DND-41 (cell line): ENCODE measurements at regions not wholly inside any gene's neighbourhood (a gene's known extent, or its start where the extent isn't known, plus 50 kb on each side); places are given as distances from the start of the nearest gene placed in this dataset.

ENCODE experiments used
- ATAC-seq: fragments of 200-7000 bp; cut with Tn5 transposase; 3 replicates; pipeline ENCODE4 v1.9.1; 2021; ENCODE audit warnings: low read depth; ENCODE audit not compliant: insufficient read depth
- DNase-seq: peaks from one replicate; pipeline ENCODE4 v3.0.0-alpha.2; 2020
- H2AFZ ChIP-seq: 2 replicates; pipeline ENCODE4 v1.6.0; 2012; ENCODE audit warnings: low read depth, low read length
- H3K27ac ChIP-seq: 2 replicates; pipeline ENCODE4 v1.5.1; 2012; ENCODE audit warnings: low read length, inconsistent platforms
- H3K27me3 ChIP-seq: fragments of 200-600 bp; sonication (generic); 2 replicates; pipeline ENCODE4 v1.6.0; 2012; ENCODE audit warnings: low read length, mild to moderate bottlenecking, inconsistent platforms; ENCODE audit not compliant: insufficient read depth, poor library complexity
- H3K36me3 ChIP-seq: 2 replicates; pipeline ENCODE4 v1.5.1; 2012; ENCODE audit warnings: low read length, inconsistent platforms; ENCODE audit not compliant: insufficient read depth
- H3K4me1 ChIP-seq: 2 replicates; pipeline ENCODE4 v1.5.1; 2012; ENCODE audit warnings: mild to moderate bottlenecking, low read length; ENCODE audit not compliant: insufficient read depth
- H3K4me2 ChIP-seq: 2 replicates; pipeline ENCODE4 v1.6.0; 2012; ENCODE audit warnings: mild to moderate bottlenecking, moderate library complexity, low read length, inconsistent platforms; ENCODE audit not compliant: insufficient read depth
- H3K4me3 ChIP-seq, 2 experiments: fragments of 200-600 bp in 1 of 2; shearing (Covaris generic) in 1 of 2; 2 replicates each; pipeline ENCODE4 v1.5.1; 2012 to 2016; ENCODE audit warnings: inconsistent platforms in 2 of 2, low read length in 2 of 2, mild to moderate bottlenecking in 2 of 2, low read depth in 1 of 2, moderate library complexity in 1 of 2
- H3K79me2 ChIP-seq: 2 replicates; pipeline ENCODE4 v1.6.0; 2012; ENCODE audit warnings: low read length, inconsistent platforms; ENCODE audit not compliant: insufficient read depth
- H3K9ac ChIP-seq: 2 replicates; pipeline ENCODE4 v1.6.0; 2012; ENCODE audit warnings: low read depth, mild to moderate bottlenecking, inconsistent platforms, low read length, moderate library complexity
- H3K9me3 ChIP-seq: 2 replicates; pipeline ENCODE4 v1.5.1; 2012; ENCODE audit warnings: low read length, moderate library complexity, mild to moderate bottlenecking, inconsistent platforms; ENCODE audit not compliant: insufficient read depth, severe bottlenecking
- H4K20me1 ChIP-seq: 2 replicates; pipeline ENCODE4 v1.6.0; 2012; ENCODE audit warnings: low read length; ENCODE audit not compliant: insufficient read depth
- CTCF ChIP-seq: IDR thresholded peaks from 2 replicates; pipeline ENCODE4 v1.5.1; 2012; ENCODE audit warnings: borderline replicate concordance, low read length, moderate library complexity, mild to moderate bottlenecking; ENCODE audit not compliant: poor library complexity, severe bottlenecking; ENCODE audit errors: extremely low read depth
- EZH2 ChIP-seq: IDR thresholded peaks from 3 replicates; pipeline ENCODE4 v1.6.1; 2012; ENCODE audit warnings: borderline replicate concordance, low read depth, mild to moderate bottlenecking, moderate library complexity, low read length, inconsistent platforms; ENCODE audit not compliant: severe bottlenecking

GRCh38 chr1:232445361-232446106 lies 184.4 kb downstream of the SIPA1L2 start:
- Histone ChIP-seq H3K36me3 (peaks cover 26% of the 10 kb centered on the region), H3K9me3 (no peaks in the 10 kb centered on the region), H3K27ac (no peak overlapping the region), H3K27me3 (no peaks in the 10 kb centered on the region), H3K4me2 (no peak overlapping the region), H4K20me1 (no peaks in the 10 kb centered on the region; the same call in 1 of the 2 replicates), H3K9ac (no peak overlapping the region), H3K4me1 (no peaks in the 10 kb centered on the region), H2AFZ (no peak overlapping the region), H3K4me3 (no peak overlapping the region), H3K79me2 (no peaks in the 10 kb centered on the region)
- TF ChIP-seq CTCF (no peak), EZH2 (no peak)
- ATAC-seq (peak; percentile 39; the same call in 2 of the 3 replicates), DNase-seq (no peak)

GRCh38 chr1:232443372-232443771 lies 186.6 kb downstream of the SIPA1L2 start:
- Histone ChIP-seq H3K4me3 (no peak overlapping the region), H4K20me1 (no peaks in the 10 kb centered on the region; the same call in 1 of the 2 replicates), H3K79me2 (no peaks in the 10 kb centered on the region), H3K9ac (no peak overlapping the region), H3K4me2 (no peak overlapping the region), H3K27me3 (no peaks in the 10 kb centered on the region), H3K4me1 (no peaks in the 10 kb centered on the region), H3K36me3 (peaks cover 38% of the 10 kb centered on the region), H2AFZ (no peak overlapping the region), H3K9me3 (no peaks in the 10 kb centered on the region), H3K27ac (no peak overlapping the region)
- no peak for ATAC-seq
- no peak for TF ChIP-seq CTCF
- no peak for TF ChIP-seq EZH2
- DNase-seq, result no peak

GRCh38 chr1:232441036-232441411 lies 188.9 kb downstream of the SIPA1L2 start:
- Histone ChIP-seq H3K4me2 (no peak overlapping the region), H3K36me3 (peaks cover 57% of the 10 kb centered on the region), H3K4me1 (no peaks in the 10 kb centered on the region), H3K79me2 (no peaks in the 10 kb centered on the region), H3K27ac (no peak overlapping the region), H2AFZ (no peak overlapping the region), H4K20me1 (no peaks in the 10 kb centered on the region), H3K4me3 (no peak overlapping the region), H3K27me3 (no peaks in the 10 kb centered on the region), H3K9ac (no peak overlapping the region), H3K9me3 (no peaks in the 10 kb centered on the region)
- no peak for DNase-seq
- TF ChIP-seq EZH2 (no peak), CTCF (no peak)
- no peak for ATAC-seq
